ENCODE measurements at regions not wholly inside any gene's neighbourhood (a gene's known extent, or its start where the extent isn't known, plus 50 kb on each side); places are given as distances from the start of the nearest gene placed in this dataset.

GRCh38 chr4:18938343-18939099 is 917.0 kb upstream of the LCORL start:
- TF ChIP-seq CTCF (IDR thresholded peaks at IDR 0.05; ENCODE audit: borderline replicate concordance, extremely low read depth, insufficient read depth): no peak
- intact Hi-C loops (cut with DNase I): no loop called here
- H3K9me3 ChIP-seq (ENCODE audit: control insufficient read depth in 2 of 3, insufficient read depth in 1 of 3, low read length in 3 of 3): no peaks in the 10 kb centered on the region
- DNase-seq (no peak), FAIRE-seq (no peak)
- H3K36me3 ChIP-seq (ENCODE audit: control insufficient read depth in 2 of 3, insufficient read depth in 3 of 3, low read length in 3 of 3): no peaks in the 10 kb centered on the region
- H3K9ac ChIP-seq (ENCODE audit: low read length in 3 of 3): no peak overlapping the region
- no peak overlapping the region for H3K27ac ChIP-seq (ENCODE audit: low read depth in 2 of 2, low read length in 2 of 2)
- H3K4me3 ChIP-seq (ENCODE audit: low read length in 3 of 3): no peak overlapping the region
- no peaks in the 10 kb centered on the region for H3K27me3 ChIP-seq (ENCODE audit: control insufficient read depth, insufficient read depth, low read length)
- no peaks in the 10 kb centered on the region for H3K4me1 ChIP-seq (ENCODE audit: control insufficient read depth in 2 of 3, insufficient read depth in 2 of 3, low read depth in 1 of 3, low read length in 3 of 3)

- H3K27ac ChIP-seq (ENCODE audit: low read depth in 2 of 2, low read length in 2 of 2): no peak overlapping the region
- no peak for FAIRE-seq
These were observed 916.2 kb upstream of the LCORL start for GRCh38 chr4:18937746-18938145.

GRCh38 chr4:18937080-18937479 is 915.5 kb upstream of the LCORL start:
- intact Hi-C loops (cut with DNase I): no loop called here
- Histone ChIP-seq H3K9ac (ENCODE audit: low read length in 3 of 3) (no peak overlapping the region), H3K4me3 (ENCODE audit: low read length in 3 of 3) (no peak overlapping the region), H3K4me1 (ENCODE audit: control insufficient read depth in 2 of 3, insufficient read depth in 2 of 3, low read depth in 1 of 3, low read length in 3 of 3) (no peaks in the 10 kb centered on the region), H3K27me3 (ENCODE audit: control insufficient read depth, insufficient read depth, low read length) (no peaks in the 10 kb centered on the region), H3K9me3 (ENCODE audit: control insufficient read depth in 2 of 3, insufficient read depth in 1 of 3, low read length in 3 of 3) (no peaks in the 10 kb centered on the region), H3K36me3 (ENCODE audit: control insufficient read depth in 2 of 3, insufficient read depth in 3 of 3, low read length in 3 of 3) (no peaks in the 10 kb centered on the region), H3K27ac (ENCODE audit: low read depth in 2 of 2, low read length in 2 of 2) (no peak overlapping the region)
- no peak for TF ChIP-seq CTCF (IDR thresholded peaks at IDR 0.05; ENCODE audit: borderline replicate concordance, extremely low read depth, insufficient read depth)
- FAIRE-seq (no peak), DNase-seq (no peak)

More at GRCh38 chr4:18937746-18938145, 916.2 kb upstream of the LCORL start:
- no peaks in the 10 kb centered on the region for H3K36me3 ChIP-seq (ENCODE audit: control insufficient read depth in 2 of 3, insufficient read depth in 3 of 3, low read length in 3 of 3)
- H3K4me1 ChIP-seq (ENCODE audit: control insufficient read depth in 2 of 3, insufficient read depth in 2 of 3, low read depth in 1 of 3, low read length in 3 of 3): no peaks in the 10 kb centered on the region
- intact Hi-C loops (cut with DNase I): no loop called here
- DNase-seq: no peak
- no peak overlapping the region for H3K9ac ChIP-seq (ENCODE audit: low read length in 3 of 3)
- H3K4me3 ChIP-seq (ENCODE audit: low read length in 3 of 3): no peak overlapping the region
- no peaks in the 10 kb centered on the region for H3K27me3 ChIP-seq (ENCODE audit: control insufficient read depth, insufficient read depth, low read length)
- TF ChIP-seq CTCF (IDR thresholded peaks at IDR 0.05; ENCODE audit: borderline replicate concordance, extremely low read depth, insufficient read depth): no peak
- no peaks in the 10 kb centered on the region for H3K9me3 ChIP-seq (ENCODE audit: control insufficient read depth in 2 of 3, insufficient read depth in 1 of 3, low read length in 3 of 3)

Measured in kidney (tissue), 13 donors.